ENCODE measurements at regions not wholly inside any gene's neighbourhood (a gene's known extent, or its start where the extent isn't known, plus 50 kb on each side); places are given as distances from the start of the nearest gene placed in this dataset.

GRCh38 chr5:45799388-45799787 lies 103.2 kb upstream of the HCN1 start:
- Histone ChIP-seq H3F3A (replicated peaks; ENCODE audit: insufficient read depth) (no peaks in the 10 kb centered on the region), H4K20me1 (ENCODE audit: insufficient read depth) (no peaks in the 10 kb centered on the region), H3K79me2 (ENCODE audit: insufficient read depth) (no peaks in the 10 kb centered on the region), H3K9me3 (peaks cover 7% of the 10 kb centered on the region), H2AFZ (ENCODE audit: low read depth) (no peak overlapping the region), H3K4me3 (ENCODE audit: low read depth in 2 of 2, low read length in 1 of 2) (no peak overlapping the region), H3K36me3 (replicated peaks in 1 of 2; ENCODE audit: control insufficient read depth in 1 of 2, insufficient read depth in 2 of 2, low read length in 1 of 2) (no peaks in the 10 kb centered on the region), H3K27me3 (ENCODE audit: insufficient read depth) (no peaks in the 10 kb centered on the region), H3K27ac (ENCODE audit: low read depth in 2 of 2, low read length in 1 of 2) (no peak overlapping the region), H3K9me2 (no peaks in the 10 kb centered on the region), H3K4me1 (ENCODE audit: control insufficient read depth in 1 of 2, insufficient read depth in 2 of 2, low read depth in 1 of 2, low read length in 1 of 2) (no peaks in the 10 kb centered on the region), H3K9ac (no peak overlapping the region), H3K4me2 (no peak overlapping the region)
- 0% methylated on average over 1 of the region's 1 CpG for WGBS (ENCODE audit: low lambda C conversion rate)
- POLR2A ChIA-PET = no interaction called here
- no peak for DNase-seq
- TF ChIP-seq JUND (IDR thresholded peaks at IDR 0.05) (no peak), YY1 (IDR thresholded peaks at IDR 0.05; ENCODE audit: low read depth) (no peak), RFX5 (IDR thresholded peaks at IDR 0.05; ENCODE audit: low read length) (no peak)
- CTCF ChIA-PET = no interaction called here

- Histone ChIP-seq H2AFZ (ENCODE audit: low read depth) (no peak overlapping the region), H3K4me1 (ENCODE audit: control insufficient read depth in 1 of 2, insufficient read depth in 2 of 2, low read depth in 1 of 2, low read length in 1 of 2) (no peaks in the 10 kb centered on the region), H3F3A (replicated peaks; ENCODE audit: insufficient read depth) (no peaks in the 10 kb centered on the region), H3K9me2 (no peaks in the 10 kb centered on the region), H3K36me3 (replicated peaks in 1 of 2; ENCODE audit: control insufficient read depth in 1 of 2, insufficient read depth in 2 of 2, low read length in 1 of 2) (no peaks in the 10 kb centered on the region), H3K9me3 (no peaks in the 10 kb centered on the region), H3K27ac (ENCODE audit: low read depth in 2 of 2, low read length in 1 of 2) (no peak overlapping the region), H4K20me1 (ENCODE audit: insufficient read depth) (no peaks in the 10 kb centered on the region), H3K4me3 (ENCODE audit: low read depth in 2 of 2, low read length in 1 of 2) (no peak overlapping the region), H3K27me3 (ENCODE audit: insufficient read depth) (no peaks in the 10 kb centered on the region), H3K79me2 (ENCODE audit: insufficient read depth) (no peaks in the 10 kb centered on the region), H3K9ac (no peak overlapping the region), H3K4me2 (no peak overlapping the region)
- CTCF ChIA-PET = no interaction called here
- no peak for DNase-seq
- POLR2A ChIA-PET = no interaction called here
- WGBS (ENCODE audit: low lambda C conversion rate) = 0% methylated on average over 1 of the region's 1 CpG
- no peak for TF ChIP-seq EP300 (IDR thresholded peaks at IDR 0.05; ENCODE audit: borderline replicate concordance in 1 of 2, low read depth in 1 of 2, low read length in 1 of 2)
- no peak for TF ChIP-seq NFIC (IDR thresholded peaks at IDR 0.05; ENCODE audit: borderline replicate concordance)
- peak; percentile 46 for TF ChIP-seq CTCF (IDR thresholded peaks at IDR 0.05)
These were observed 100.9 kb upstream of the HCN1 start for GRCh38 chr5:45796959-45797553.

- no peak overlapping the region for H3K9ac ChIP-seq
- no peak overlapping the region for H3K4me3 ChIP-seq (ENCODE audit: low read depth in 2 of 2, low read length in 1 of 2)
- ChIA-PET POLR2A (no interaction called here), CTCF (no interaction called here)
- no peaks in the 10 kb centered on the region for H3K36me3 ChIP-seq (replicated peaks in 1 of 2; ENCODE audit: control insufficient read depth in 1 of 2, insufficient read depth in 2 of 2, low read length in 1 of 2)
- no peaks in the 10 kb centered on the region for H3F3A ChIP-seq (replicated peaks; ENCODE audit: insufficient read depth)
- no peaks in the 10 kb centered on the region for H3K27me3 ChIP-seq (ENCODE audit: insufficient read depth)
- no peaks in the 10 kb centered on the region for H3K9me2 ChIP-seq
- H3K79me2 ChIP-seq (ENCODE audit: insufficient read depth) = no peaks in the 10 kb centered on the region
- 11% methylated on average over 1 of the region's 1 CpG for WGBS (ENCODE audit: low lambda C conversion rate)
- no peak for DNase-seq
- H2AFZ ChIP-seq (ENCODE audit: low read depth) = no peak overlapping the region
- H3K4me2 ChIP-seq = no peak overlapping the region
- no peaks in the 10 kb centered on the region for H3K4me1 ChIP-seq (ENCODE audit: control insufficient read depth in 1 of 2, insufficient read depth in 2 of 2, low read depth in 1 of 2, low read length in 1 of 2)
- no peaks in the 10 kb centered on the region for H4K20me1 ChIP-seq (ENCODE audit: insufficient read depth)
- no peak overlapping the region for H3K27ac ChIP-seq (ENCODE audit: low read depth in 2 of 2, low read length in 1 of 2)
- H3K9me3 ChIP-seq = no peaks in the 10 kb centered on the region
- TF ChIP-seq EP300 (IDR thresholded peaks at IDR 0.05; ENCODE audit: borderline replicate concordance in 1 of 2, low read depth in 1 of 2, low read length in 1 of 2) = no peak
- TF ChIP-seq FOXJ3 (CRISPR knock-in tag; IDR thresholded peaks at IDR 0.05) = no peak
- TF ChIP-seq USF2 (IDR thresholded peaks at IDR 0.05; ENCODE audit: borderline replicate concordance, low read depth, low read length) = no peak
- no peak for TF ChIP-seq YY1 (IDR thresholded peaks at IDR 0.05; ENCODE audit: low read depth)
- TF ChIP-seq RXRA (IDR thresholded peaks at IDR 0.05; ENCODE audit: borderline replicate concordance, low read depth) = no peak
These were observed 99.3 kb upstream of the HCN1 start for GRCh38 chr5:45795458-45795857.
